GM23338 (cell line): ENCODE measurements at regions not wholly inside any gene's neighbourhood (a gene's known extent, or its start where the extent isn't known, plus 50 kb on each side); places are given as distances from the start of the nearest gene placed in this dataset.

Experiments used
- EZH2 ChIP-seq: fragments of 200-600 bp; sonication (generic); IDR thresholded peaks from one replicate; pipeline ENCODE4 v1.8.0; 2017; ENCODE audit warnings: antibody characterized with exemption, mild to moderate bottlenecking, low read depth; ENCODE audit not compliant: unreplicated experiment
- EZH2phosphoT487 ChIP-seq: fragments of 200-600 bp; sonication (generic); IDR thresholded peaks from one replicate; pipeline ENCODE4 v1.8.1; 2018; ENCODE audit warnings: antibody characterized with exemption; ENCODE audit not compliant: unreplicated experiment
- NANOG ChIP-seq: IDR thresholded peaks from 2 replicates; pipeline ENCODE4 v1.6.1; 2016; ENCODE audit warnings: antibody characterized with exemption, borderline replicate concordance
- POLR2AphosphoS5 ChIP-seq: IDR thresholded peaks from 2 replicates; pipeline ENCODE4 v1.6.1; 2016; ENCODE audit warnings: antibody characterized with exemption, low read depth
- STAT1 ChIP-seq: IDR thresholded peaks from one replicate; pipeline ENCODE4 v1.6.1; 2016; ENCODE audit warnings: antibody characterized with exemption; ENCODE audit not compliant: unreplicated experiment
- ZNF114 ChIP-seq: fragments of 250-450 bp; sonication (Bioruptor Pico); IDR thresholded peaks from 2 replicates; pipeline ENCODE4 v1.5.0; 2020; ENCODE audit warnings: mild to moderate bottlenecking, moderate library complexity
- TF ChIP-seq, protein P1 (sequence below): fragments of 250-450 bp; sonication (Bioruptor Pico); IDR thresholded peaks from 2 replicates; pipeline ENCODE4 v1.5.0; 2020; ENCODE audit warnings: mild to moderate bottlenecking, moderate library complexity
- TF ChIP-seq, protein P2 (sequence below): IDR thresholded peaks from one replicate; pipeline ENCODE4 v1.6.1; 2018; ENCODE audit warnings: antibody characterized with exemption; ENCODE audit not compliant: unreplicated experiment
- TF ChIP-seq, protein P3 (sequence below): IDR thresholded peaks from 2 replicates; pipeline ENCODE4 v1.6.1; 2016; ENCODE audit warnings: antibody characterized with exemption

- TF ChIP-seq, protein P1, sequence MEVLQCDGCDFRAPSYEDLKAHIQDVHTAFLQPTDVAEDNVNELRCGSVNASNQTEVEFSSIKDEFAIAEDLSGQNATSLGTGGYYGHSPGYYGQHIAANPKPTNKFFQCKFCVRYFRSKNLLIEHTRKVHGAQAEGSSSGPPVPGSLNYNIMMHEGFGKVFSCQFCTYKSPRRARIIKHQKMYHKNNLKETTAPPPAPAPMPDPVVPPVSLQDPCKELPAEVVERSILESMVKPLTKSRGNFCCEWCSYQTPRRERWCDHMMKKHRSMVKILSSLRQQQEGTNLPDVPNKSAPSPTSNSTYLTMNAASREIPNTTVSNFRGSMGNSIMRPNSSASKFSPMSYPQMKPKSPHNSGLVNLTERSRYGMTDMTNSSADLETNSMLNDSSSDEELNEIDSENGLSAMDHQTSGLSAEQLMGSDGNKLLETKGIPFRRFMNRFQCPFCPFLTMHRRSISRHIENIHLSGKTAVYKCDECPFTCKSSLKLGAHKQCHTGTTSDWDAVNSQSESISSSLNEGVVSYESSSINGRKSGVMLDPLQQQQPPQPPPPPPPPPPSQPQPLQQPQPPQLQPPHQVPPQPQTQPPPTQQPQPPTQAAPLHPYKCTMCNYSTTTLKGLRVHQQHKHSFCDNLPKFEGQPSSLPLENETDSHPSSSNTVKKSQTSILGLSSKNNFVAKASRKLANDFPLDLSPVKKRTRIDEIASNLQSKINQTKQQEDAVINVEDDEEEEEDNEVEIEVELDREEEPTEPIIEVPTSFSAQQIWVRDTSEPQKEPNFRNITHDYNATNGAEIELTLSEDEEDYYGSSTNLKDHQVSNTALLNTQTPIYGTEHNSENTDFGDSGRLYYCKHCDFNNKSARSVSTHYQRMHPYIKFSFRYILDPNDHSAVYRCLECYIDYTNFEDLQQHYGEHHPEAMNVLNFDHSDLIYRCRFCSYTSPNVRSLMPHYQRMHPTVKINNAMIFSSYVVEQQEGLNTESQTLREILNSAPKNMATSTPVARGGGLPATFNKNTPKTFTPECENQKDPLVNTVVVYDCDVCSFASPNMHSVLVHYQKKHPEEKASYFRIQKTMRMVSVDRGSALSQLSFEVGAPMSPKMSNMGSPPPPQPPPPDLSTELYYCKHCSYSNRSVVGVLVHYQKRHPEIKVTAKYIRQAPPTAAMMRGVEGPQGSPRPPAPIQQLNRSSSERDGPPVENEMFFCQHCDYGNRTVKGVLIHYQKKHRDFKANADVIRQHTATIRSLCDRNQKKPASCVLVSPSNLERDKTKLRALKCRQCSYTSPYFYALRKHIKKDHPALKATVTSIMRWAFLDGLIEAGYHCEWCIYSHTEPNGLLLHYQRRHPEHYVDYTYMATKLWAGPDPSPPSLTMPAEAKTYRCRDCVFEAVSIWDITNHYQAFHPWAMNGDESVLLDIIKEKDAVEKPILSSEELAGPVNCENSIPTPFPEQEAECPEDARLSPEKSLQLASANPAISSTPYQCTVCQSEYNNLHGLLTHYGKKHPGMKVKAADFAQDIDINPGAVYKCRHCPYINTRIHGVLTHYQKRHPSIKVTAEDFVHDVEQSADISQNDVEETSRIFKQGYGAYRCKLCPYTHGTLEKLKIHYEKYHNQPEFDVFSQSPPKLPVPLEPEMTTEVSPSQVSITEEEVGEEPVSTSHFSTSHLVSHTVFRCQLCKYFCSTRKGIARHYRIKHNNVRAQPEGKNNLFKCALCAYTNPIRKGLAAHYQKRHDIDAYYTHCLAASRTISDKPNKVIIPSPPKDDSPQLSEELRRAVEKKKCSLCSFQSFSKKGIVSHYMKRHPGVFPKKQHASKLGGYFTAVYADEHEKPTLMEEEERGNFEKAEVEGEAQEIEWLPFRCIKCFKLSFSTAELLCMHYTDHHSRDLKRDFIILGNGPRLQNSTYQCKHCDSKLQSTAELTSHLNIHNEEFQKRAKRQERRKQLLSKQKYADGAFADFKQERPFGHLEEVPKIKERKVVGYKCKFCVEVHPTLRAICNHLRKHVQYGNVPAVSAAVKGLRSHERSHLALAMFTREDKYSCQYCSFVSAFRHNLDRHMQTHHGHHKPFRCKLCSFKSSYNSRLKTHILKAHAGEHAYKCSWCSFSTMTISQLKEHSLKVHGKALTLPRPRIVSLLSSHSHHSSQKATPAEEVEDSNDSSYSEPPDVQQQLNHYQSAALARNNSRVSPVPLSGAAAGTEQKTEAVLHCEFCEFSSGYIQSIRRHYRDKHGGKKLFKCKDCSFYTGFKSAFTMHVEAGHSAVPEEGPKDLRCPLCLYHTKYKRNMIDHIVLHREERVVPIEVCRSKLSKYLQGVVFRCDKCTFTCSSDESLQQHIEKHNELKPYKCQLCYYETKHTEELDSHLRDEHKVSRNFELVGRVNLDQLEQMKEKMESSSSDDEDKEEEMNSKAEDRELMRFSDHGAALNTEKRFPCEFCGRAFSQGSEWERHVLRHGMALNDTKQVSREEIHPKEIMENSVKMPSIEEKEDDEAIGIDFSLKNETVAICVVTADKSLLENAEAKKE, result no peak
- no peak for TF ChIP-seq EZH2phosphoT487
- TF ChIP-seq, protein P2, sequence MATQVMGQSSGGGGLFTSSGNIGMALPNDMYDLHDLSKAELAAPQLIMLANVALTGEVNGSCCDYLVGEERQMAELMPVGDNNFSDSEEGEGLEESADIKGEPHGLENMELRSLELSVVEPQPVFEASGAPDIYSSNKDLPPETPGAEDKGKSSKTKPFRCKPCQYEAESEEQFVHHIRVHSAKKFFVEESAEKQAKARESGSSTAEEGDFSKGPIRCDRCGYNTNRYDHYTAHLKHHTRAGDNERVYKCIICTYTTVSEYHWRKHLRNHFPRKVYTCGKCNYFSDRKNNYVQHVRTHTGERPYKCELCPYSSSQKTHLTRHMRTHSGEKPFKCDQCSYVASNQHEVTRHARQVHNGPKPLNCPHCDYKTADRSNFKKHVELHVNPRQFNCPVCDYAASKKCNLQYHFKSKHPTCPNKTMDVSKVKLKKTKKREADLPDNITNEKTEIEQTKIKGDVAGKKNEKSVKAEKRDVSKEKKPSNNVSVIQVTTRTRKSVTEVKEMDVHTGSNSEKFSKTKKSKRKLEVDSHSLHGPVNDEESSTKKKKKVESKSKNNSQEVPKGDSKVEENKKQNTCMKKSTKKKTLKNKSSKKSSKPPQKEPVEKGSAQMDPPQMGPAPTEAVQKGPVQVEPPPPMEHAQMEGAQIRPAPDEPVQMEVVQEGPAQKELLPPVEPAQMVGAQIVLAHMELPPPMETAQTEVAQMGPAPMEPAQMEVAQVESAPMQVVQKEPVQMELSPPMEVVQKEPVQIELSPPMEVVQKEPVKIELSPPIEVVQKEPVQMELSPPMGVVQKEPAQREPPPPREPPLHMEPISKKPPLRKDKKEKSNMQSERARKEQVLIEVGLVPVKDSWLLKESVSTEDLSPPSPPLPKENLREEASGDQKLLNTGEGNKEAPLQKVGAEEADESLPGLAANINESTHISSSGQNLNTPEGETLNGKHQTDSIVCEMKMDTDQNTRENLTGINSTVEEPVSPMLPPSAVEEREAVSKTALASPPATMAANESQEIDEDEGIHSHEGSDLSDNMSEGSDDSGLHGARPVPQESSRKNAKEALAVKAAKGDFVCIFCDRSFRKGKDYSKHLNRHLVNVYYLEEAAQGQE, result no peak
- no peak for TF ChIP-seq ZNF114 (CRISPR knock-in tag)
- TF ChIP-seq, protein P3, sequence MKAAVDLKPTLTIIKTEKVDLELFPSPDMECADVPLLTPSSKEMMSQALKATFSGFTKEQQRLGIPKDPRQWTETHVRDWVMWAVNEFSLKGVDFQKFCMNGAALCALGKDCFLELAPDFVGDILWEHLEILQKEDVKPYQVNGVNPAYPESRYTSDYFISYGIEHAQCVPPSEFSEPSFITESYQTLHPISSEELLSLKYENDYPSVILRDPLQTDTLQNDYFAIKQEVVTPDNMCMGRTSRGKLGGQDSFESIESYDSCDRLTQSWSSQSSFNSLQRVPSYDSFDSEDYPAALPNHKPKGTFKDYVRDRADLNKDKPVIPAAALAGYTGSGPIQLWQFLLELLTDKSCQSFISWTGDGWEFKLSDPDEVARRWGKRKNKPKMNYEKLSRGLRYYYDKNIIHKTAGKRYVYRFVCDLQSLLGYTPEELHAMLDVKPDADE, result no peak
- no peak for TF ChIP-seq POLR2AphosphoS5
- TF ChIP-seq NANOG, result no peak
- TF ChIP-seq STAT1, result no peak
- no peak for TF ChIP-seq EZH2
These were observed 55.8 kb upstream of the MTF2 start (continued) for GRCh38 chr1:93023281-93023680.
